Bronchial epithelial cell (primary cell): ENCODE measurements at regions not wholly inside any gene's neighbourhood (a gene's known extent, or its start where the extent isn't known, plus 50 kb on each side); places are given as distances from the start of the nearest gene placed in this dataset.

Experiments
- DNase-seq: peaks from one replicate; pipeline ENCODE4 v3.0.0-alpha.2; 2010; ENCODE audit warnings: low read depth
- FAIRE-seq: peaks from 2 replicates; lab custom pipeline; 2011; peaks lifted over from hg19 to GRCh38; lab: Jason Lieb, UNC
- H3K27me3 ChIP-seq: 2 replicates; pipeline ENCODE4 v1.5.1; 2011; ENCODE audit warnings: low read length; ENCODE audit not compliant: control insufficient read depth, insufficient read depth
- H3K36me3 ChIP-seq: 2 replicates; pipeline ENCODE4 v1.5.1; 2011; ENCODE audit warnings: low read length; ENCODE audit not compliant: control insufficient read depth, insufficient read depth
- H3K4me3 ChIP-seq: 2 replicates; pipeline ENCODE4 v1.5.1; 2011; ENCODE audit warnings: mild to moderate bottlenecking, low read depth, low read length, control low read depth
- CTCF ChIP-seq: IDR thresholded peaks from 2 replicates; pipeline ENCODE4 v1.5.1; 2011; ENCODE audit warnings: mild to moderate bottlenecking, moderate library complexity, low read length, control low read depth, inconsistent platforms; ENCODE audit not compliant: insufficient read depth, severe bottlenecking

- Histone ChIP-seq H3K4me3 (no peak overlapping the region), H3K27me3 (no peaks in the 10 kb centered on the region), H3K36me3 (no peaks in the 10 kb centered on the region)
- FAIRE-seq (no peak), DNase-seq (no peak)
- TF ChIP-seq CTCF = no peak
Measured at GRCh38 chr9:13614060-13614459, 334.6 kb upstream of the MPDZ start.

GRCh38 chr9:13613296-13613695 lies 333.8 kb upstream of the MPDZ start:
- no peaks in the 10 kb centered on the region for H3K27me3 ChIP-seq
- no peaks in the 10 kb centered on the region for H3K36me3 ChIP-seq
- no peak overlapping the region for H3K4me3 ChIP-seq
- DNase-seq = no peak
- FAIRE-seq = no peak
- no peak for TF ChIP-seq CTCF

GRCh38 chr9:13608451-13608850 lies 329.0 kb upstream of the MPDZ start:
- H3K27me3 ChIP-seq = no peaks in the 10 kb centered on the region
- TF ChIP-seq CTCF = no peak
- H3K4me3 ChIP-seq = no peak overlapping the region
- no peaks in the 10 kb centered on the region for H3K36me3 ChIP-seq
- no peak for FAIRE-seq
- DNase-seq = no peak

GRCh38 chr9:13607481-13608441 lies 328.3 kb upstream of the MPDZ start:
- no peak for FAIRE-seq
- no peak for DNase-seq
- no peak for TF ChIP-seq CTCF
- Histone ChIP-seq H3K36me3 (no peaks in the 10 kb centered on the region), H3K4me3 (no peak overlapping the region), H3K27me3 (no peaks in the 10 kb centered on the region)

- FAIRE-seq (no peak), DNase-seq (no peak)
- no peak for TF ChIP-seq CTCF
- Histone ChIP-seq H3K36me3 (no peaks in the 10 kb centered on the region), H3K27me3 (no peaks in the 10 kb centered on the region), H3K4me3 (no peak overlapping the region)
Measured at GRCh38 chr9:13606586-13606985, 327.1 kb upstream of the MPDZ start.
